Esophagus muscularis mucosa (tissue), 4 donors: ENCODE measurements at regions not wholly inside any gene's neighbourhood (a gene's known extent, or its start where the extent isn't known, plus 50 kb on each side); places are given as distances from the start of the nearest gene placed in this dataset.

Source experiments
- EP300 ChIP-seq: sonication (generic); formaldehyde crosslinking; IDR thresholded peaks from one replicate; pipeline ENCODE4 v1.6.1; 2017; ENCODE audit warnings: antibody characterized with exemption
- POLR2AphosphoS5 ChIP-seq, 2 donors: sonication (generic); formaldehyde crosslinking; IDR thresholded peaks; one replicate each; pipeline ENCODE4 v1.6.1; 2017; ENCODE audit warnings: antibody characterized with exemption in 2 of 2
- TF ChIP-seq, protein P1 (sequence below), 3 experiments: fragments of 200-600 bp in 2 of 3; fragments of 450-650 bp in 1 of 3; sonication (generic) in 2 of 3; IDR thresholded peaks; one replicate each; pipeline ENCODE4 v1.5.1; 2017 to 2019; ENCODE audit warnings: antibody characterized with exemption in 3 of 3, mild to moderate bottlenecking in 2 of 3, moderate library complexity in 1 of 3

GRCh38 chr4:62194342-62194741 lies 994.2 kb downstream of the ADGRL3 start:
- TF ChIP-seq, protein P1, sequence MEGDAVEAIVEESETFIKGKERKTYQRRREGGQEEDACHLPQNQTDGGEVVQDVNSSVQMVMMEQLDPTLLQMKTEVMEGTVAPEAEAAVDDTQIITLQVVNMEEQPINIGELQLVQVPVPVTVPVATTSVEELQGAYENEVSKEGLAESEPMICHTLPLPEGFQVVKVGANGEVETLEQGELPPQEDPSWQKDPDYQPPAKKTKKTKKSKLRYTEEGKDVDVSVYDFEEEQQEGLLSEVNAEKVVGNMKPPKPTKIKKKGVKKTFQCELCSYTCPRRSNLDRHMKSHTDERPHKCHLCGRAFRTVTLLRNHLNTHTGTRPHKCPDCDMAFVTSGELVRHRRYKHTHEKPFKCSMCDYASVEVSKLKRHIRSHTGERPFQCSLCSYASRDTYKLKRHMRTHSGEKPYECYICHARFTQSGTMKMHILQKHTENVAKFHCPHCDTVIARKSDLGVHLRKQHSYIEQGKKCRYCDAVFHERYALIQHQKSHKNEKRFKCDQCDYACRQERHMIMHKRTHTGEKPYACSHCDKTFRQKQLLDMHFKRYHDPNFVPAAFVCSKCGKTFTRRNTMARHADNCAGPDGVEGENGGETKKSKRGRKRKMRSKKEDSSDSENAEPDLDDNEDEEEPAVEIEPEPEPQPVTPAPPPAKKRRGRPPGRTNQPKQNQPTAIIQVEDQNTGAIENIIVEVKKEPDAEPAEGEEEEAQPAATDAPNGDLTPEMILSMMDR (IDR thresholded peaks at IDR 0.05), result no peak
- TF ChIP-seq EP300, result no peak
- no peak for TF ChIP-seq POLR2AphosphoS5 (IDR thresholded peaks at IDR 0.05)
